ENCODE measurements at regions not wholly inside any gene's neighbourhood (a gene's known extent, or its start where the extent isn't known, plus 50 kb on each side); places are given as distances from the start of the nearest gene placed in this dataset.

- no peak for DNase-seq
- TF ChIP-seq POLR2A (IDR thresholded peaks at IDR 0.05; ENCODE audit: low read length) (no peak), GATA1 (IDR thresholded peaks at IDR 0.05; ENCODE audit: low read depth, low read length) (no peak)
These were observed 207.9 kb upstream of the SALL3 start for GRCh38 chr18:78771496-78772359.

- DNase-seq, result no peak
- no peak for TF ChIP-seq POLR2A (IDR thresholded peaks at IDR 0.05; ENCODE audit: low read length)
- no peak for TF ChIP-seq GATA1 (IDR thresholded peaks at IDR 0.05; ENCODE audit: low read depth, low read length)
These were observed 207.0 kb upstream of the SALL3 start for GRCh38 chr18:78772360-78773302.

GRCh38 chr18:78773303-78773755, 206.3 kb upstream of the SALL3 start:
- TF ChIP-seq GATA1 (IDR thresholded peaks at IDR 0.05; ENCODE audit: low read depth, low read length) (no peak), POLR2A (IDR thresholded peaks at IDR 0.05; ENCODE audit: low read length) (no peak)

GRCh38 chr18:78773819-78774218, 205.8 kb upstream of the SALL3 start:
- TF ChIP-seq GATA1 (IDR thresholded peaks at IDR 0.05; ENCODE audit: low read depth, low read length), result no peak
- TF ChIP-seq POLR2A (IDR thresholded peaks at IDR 0.05; ENCODE audit: low read length), result no peak
- DNase-seq, result no peak

More at GRCh38 chr18:78773303-78773755, 206.3 kb upstream of the SALL3 start:
- no peak for DNase-seq

- DNase-seq, result no peak
- no peak for TF ChIP-seq POLR2A (IDR thresholded peaks at IDR 0.05; ENCODE audit: low read length)
- no peak for TF ChIP-seq GATA1 (IDR thresholded peaks at IDR 0.05; ENCODE audit: low read depth, low read length)
These were observed 204.9 kb upstream of the SALL3 start for GRCh38 chr18:78774741-78775141.

GRCh38 chr18:78776151-78776550, 203.5 kb upstream of the SALL3 start:
- TF ChIP-seq GATA1 (IDR thresholded peaks at IDR 0.05; ENCODE audit: low read depth, low read length) (no peak), POLR2A (IDR thresholded peaks at IDR 0.05; ENCODE audit: low read length) (no peak)
- no peak for DNase-seq

- no peak for TF ChIP-seq POLR2A (IDR thresholded peaks at IDR 0.05; ENCODE audit: low read length)
- TF ChIP-seq GATA1 (IDR thresholded peaks at IDR 0.05; ENCODE audit: low read depth, low read length), result no peak
- no peak for DNase-seq
These were observed 202.8 kb upstream of the SALL3 start for GRCh38 chr18:78776706-78777285.

GRCh38 chr18:78777992-78778391, 201.6 kb upstream of the SALL3 start:
- DNase-seq, result no peak
- no peak for TF ChIP-seq POLR2A (IDR thresholded peaks at IDR 0.05; ENCODE audit: low read length)
- TF ChIP-seq GATA1 (IDR thresholded peaks at IDR 0.05; ENCODE audit: low read depth, low read length), result no peak

- TF ChIP-seq POLR2A (IDR thresholded peaks at IDR 0.05; ENCODE audit: low read length), result no peak
- no peak for DNase-seq
These were observed 201.0 kb upstream of the SALL3 start for GRCh38 chr18:78778651-78779050.

GRCh38 chr18:78779996-78780718, 199.5 kb upstream of the SALL3 start:
- TF ChIP-seq POLR2A (IDR thresholded peaks at IDR 0.05; ENCODE audit: low read length) (no peak), GATA1 (IDR thresholded peaks at IDR 0.05; ENCODE audit: low read depth, low read length) (no peak)
- DNase-seq, result no peak

GRCh38 chr18:78780719-78781600, 198.7 kb upstream of the SALL3 start:
- TF ChIP-seq GATA1 (IDR thresholded peaks at IDR 0.05; ENCODE audit: low read depth, low read length), result no peak
- no peak for TF ChIP-seq POLR2A (IDR thresholded peaks at IDR 0.05; ENCODE audit: low read length)
- DNase-seq, result no peak

GRCh38 chr18:78781601-78781960, 198.0 kb upstream of the SALL3 start:
- no peak for DNase-seq
- TF ChIP-seq POLR2A (IDR thresholded peaks at IDR 0.05; ENCODE audit: low read length), result no peak
- TF ChIP-seq GATA1 (IDR thresholded peaks at IDR 0.05; ENCODE audit: low read depth, low read length), result no peak

Data from erythroblast (primary cell).